IPS-20b (cell line): ENCODE measurements at regions not wholly inside any gene's neighbourhood (a gene's known extent, or its start where the extent isn't known, plus 50 kb on each side); places are given as distances from the start of the nearest gene placed in this dataset.

ENCODE experiments used
- H3K27ac ChIP-seq: one replicate; pipeline ENCODE4 v1.5.1; 2013; ENCODE audit warnings: low read length
- H3K27me3 ChIP-seq: 2 replicates; pipeline ENCODE4 v1.6.1; 2013; ENCODE audit warnings: mild to moderate bottlenecking, low read length, inconsistent platforms; ENCODE audit not compliant: insufficient read depth
- H3K36me3 ChIP-seq: 2 replicates; pipeline ENCODE4 v1.6.1; 2013; ENCODE audit warnings: low read depth, mild to moderate bottlenecking, inconsistent platforms, low read length, moderate library complexity; ENCODE audit not compliant: insufficient read depth
- H3K4me1 ChIP-seq: 2 replicates; pipeline ENCODE4 v1.6.1; 2013; ENCODE audit warnings: mild to moderate bottlenecking, control low read depth, inconsistent platforms, low read length, moderate library complexity; ENCODE audit not compliant: insufficient read depth
- H3K4me3 ChIP-seq: 2 replicates; pipeline ENCODE4 v1.5.1; 2013; ENCODE audit warnings: mild to moderate bottlenecking, low read length, inconsistent platforms
- H3K9ac ChIP-seq: 2 replicates; pipeline ENCODE4 v1.6.1; 2013; ENCODE audit warnings: low read depth, mild to moderate bottlenecking, inconsistent platforms, low read length, moderate library complexity
- H3K9me3 ChIP-seq: 2 replicates; pipeline ENCODE4 v1.6.1; 2013; ENCODE audit warnings: mild to moderate bottlenecking, low read depth, low read length, inconsistent platforms; ENCODE audit not compliant: insufficient read depth

GRCh38 chr1:77632216-77632615 lies 50.2 kb downstream of the ZZZ3 start:
- H3K27ac ChIP-seq: no peak overlapping the region
- H3K9me3 ChIP-seq: no peaks in the 10 kb centered on the region
- no peak overlapping the region for H3K4me3 ChIP-seq
- no peak overlapping the region for H3K9ac ChIP-seq
- peaks cover 62% of the 10 kb centered on the region for H3K36me3 ChIP-seq
- no peaks in the 10 kb centered on the region for H3K27me3 ChIP-seq
- peaks cover 7% of the 10 kb centered on the region; the same call in 1 of the 2 replicates for H3K4me1 ChIP-seq

GRCh38 chr1:77631751-77632150 lies 50.7 kb downstream of the ZZZ3 start:
- H3K9me3 ChIP-seq: no peaks in the 10 kb centered on the region

GRCh38 chr1:77631302-77631701 lies 51.2 kb downstream of the ZZZ3 start:
- H3K9me3 ChIP-seq: peaks cover 2% of the 10 kb centered on the region; the same call in 1 of the 2 replicates
- H3K4me1 ChIP-seq: peaks cover 7% of the 10 kb centered on the region; the same call in 1 of the 2 replicates
- H3K36me3 ChIP-seq: peaks cover 69% of the 10 kb centered on the region
- H3K9ac ChIP-seq: no peak overlapping the region
- H3K27me3 ChIP-seq: no peaks in the 10 kb centered on the region
- no peak overlapping the region for H3K27ac ChIP-seq
- H3K4me3 ChIP-seq: no peak overlapping the region

More at GRCh38 chr1:77631751-77632150, 50.7 kb downstream of the ZZZ3 start:
- H3K4me1 ChIP-seq: peaks cover 7% of the 10 kb centered on the region; the same call in 1 of the 2 replicates
- no peak overlapping the region for H3K9ac ChIP-seq
- no peak overlapping the region for H3K4me3 ChIP-seq
- no peaks in the 10 kb centered on the region for H3K27me3 ChIP-seq
- H3K36me3 ChIP-seq: peaks cover 65% of the 10 kb centered on the region
- no peak overlapping the region for H3K27ac ChIP-seq

GRCh38 chr1:77627978-77628570 lies 54.4 kb downstream of the ZZZ3 start:
- Histone ChIP-seq H3K27me3 (no peaks in the 10 kb centered on the region), H3K4me3 (no peak overlapping the region), H3K9me3 (peaks cover 4% of the 10 kb centered on the region; the same call in 1 of the 2 replicates), H3K36me3 (peaks cover 69% of the 10 kb centered on the region), H3K4me1 (no peaks in the 10 kb centered on the region), H3K9ac (no peak overlapping the region), H3K27ac (no peak overlapping the region)

- Histone ChIP-seq H3K27ac (no peak overlapping the region), H3K27me3 (no peaks in the 10 kb centered on the region), H3K9ac (no peak overlapping the region), H3K4me1 (no peaks in the 10 kb centered on the region), H3K36me3 (peaks cover 49% of the 10 kb centered on the region; the same call in 1 of the 2 replicates), H3K4me3 (no peak overlapping the region), H3K9me3 (peaks cover 4% of the 10 kb centered on the region; the same call in 1 of the 2 replicates)
These were observed 57.2 kb downstream of the ZZZ3 start for GRCh38 chr1:77625250-77625649.

GRCh38 chr1:77624102-77624501 lies 58.4 kb downstream of the ZZZ3 start:
- no peak overlapping the region for H3K27ac ChIP-seq
- H3K4me1 ChIP-seq: no peaks in the 10 kb centered on the region
- no peak overlapping the region for H3K9ac ChIP-seq
- peaks cover 4% of the 10 kb centered on the region; the same call in 1 of the 2 replicates for H3K9me3 ChIP-seq
- no peak overlapping the region for H3K4me3 ChIP-seq
- peaks cover 43% of the 10 kb centered on the region; the same call in 1 of the 2 replicates for H3K36me3 ChIP-seq
- no peaks in the 10 kb centered on the region for H3K27me3 ChIP-seq

- H3K36me3 ChIP-seq: peaks cover 34% of the 10 kb centered on the region; the same call in 1 of the 2 replicates
- no peaks in the 10 kb centered on the region for H3K4me1 ChIP-seq
- H3K4me3 ChIP-seq: no peak overlapping the region
- no peak overlapping the region for H3K9ac ChIP-seq
- H3K9me3 ChIP-seq: peaks cover 4% of the 10 kb centered on the region; the same call in 1 of the 2 replicates
- no peaks in the 10 kb centered on the region for H3K27me3 ChIP-seq
- H3K27ac ChIP-seq: no peak overlapping the region
These were observed 59.4 kb downstream of the ZZZ3 start for GRCh38 chr1:77623066-77623465.

GRCh38 chr1:77620273-77620672 lies 62.2 kb downstream of the ZZZ3 start:
- H3K27me3 ChIP-seq: no peaks in the 10 kb centered on the region
- H3K36me3 ChIP-seq: peaks cover 23% of the 10 kb centered on the region; the same call in 1 of the 2 replicates
- no peaks in the 10 kb centered on the region for H3K4me1 ChIP-seq
- H3K9me3 ChIP-seq: no peaks in the 10 kb centered on the region
- H3K9ac ChIP-seq: no peak overlapping the region
- no peak overlapping the region for H3K4me3 ChIP-seq
- no peak overlapping the region for H3K27ac ChIP-seq

GRCh38 chr1:77614037-77614436 lies 68.4 kb downstream of the ZZZ3 start:
- Histone ChIP-seq H3K9me3 (peaks cover 11% of the 10 kb centered on the region; the same call in 1 of the 2 replicates), H3K4me3 (no peak overlapping the region), H3K36me3 (peaks cover 6% of the 10 kb centered on the region; the same call in 1 of the 2 replicates), H3K27ac (no peak overlapping the region), H3K9ac (no peak overlapping the region), H3K27me3 (no peaks in the 10 kb centered on the region), H3K4me1 (no peaks in the 10 kb centered on the region)
